OCI-LY7 (cell line): ENCODE measurements at regions not wholly inside any gene's neighbourhood (a gene's known extent, or its start where the extent isn't known, plus 50 kb on each side); places are given as distances from the start of the nearest gene placed in this dataset.

ENCODE experiments used
- BruUV-seq: library from RNA; stranded (reverse); fragments of 400-500 nt; replicated peaks from 2 replicates; lab custom pipeline; 2021; lab: Mats Ljungman, UMichigan
- CTCF ChIA-PET: fragments of 300-600 bp; sonication (Branson Sonifier 250); formaldehyde crosslinking; loops from one replicate; lab custom pipeline; 2022; ENCODE audit warnings: antibody characterized with exemption; ENCODE audit not compliant: unreplicated experiment; lab: Charles Lee
- POLR2A ChIA-PET: fragments of 300-600 bp; sonication (Branson Sonifier 250); formaldehyde crosslinking; loops from one replicate; lab custom pipeline; 2022; ENCODE audit warnings: antibody characterized with exemption; lab: Charles Lee
- DNase-seq: peaks from one replicate; pipeline ENCODE4 v3.0.0-alpha.2; 2015; ENCODE audit warnings: low spot score
- H2AFZ ChIP-seq: fragments of 200-600 bp; sonication (generic), shearing (Covaris generic); 2 replicates; pipeline ENCODE4 v1.6.1; 2014; ENCODE audit warnings: mild to moderate bottlenecking, antibody characterized with exemption, low read length, moderate library complexity
- H3K27ac ChIP-seq: fragments of 200-600 bp; sonication (generic); 2 replicates; pipeline ENCODE4 v1.5.1; 2014; ENCODE audit warnings: mixed run types, low read depth, mild to moderate bottlenecking, moderate library complexity, low read length, inconsistent platforms; ENCODE audit not compliant: poor library complexity, severe bottlenecking
- H3K36me3 ChIP-seq: fragments of 200-600 bp; sonication (generic); 2 replicates; pipeline ENCODE4 v1.6.1; 2014; ENCODE audit warnings: mild to moderate bottlenecking, antibody characterized with exemption, low read length, moderate library complexity, mixed read lengths; ENCODE audit not compliant: insufficient read depth
- H3K4me1 ChIP-seq: fragments of 200-600 bp; sonication (generic); 2 replicates; pipeline ENCODE4 v1.5.1; 2014; ENCODE audit warnings: mild to moderate bottlenecking, low read length; ENCODE audit not compliant: insufficient read depth, poor library complexity, severe bottlenecking
- H3K4me2 ChIP-seq: fragments of 200-600 bp; sonication (generic); 2 replicates; pipeline ENCODE4 v1.6.1; 2014; ENCODE audit warnings: mild to moderate bottlenecking, low read length
- H3K4me3 ChIP-seq: fragments of 200-600 bp; sonication (generic); 2 replicates; pipeline ENCODE4 v1.5.1; 2014; ENCODE audit warnings: mild to moderate bottlenecking, low read depth, low read length; ENCODE audit not compliant: poor library complexity, severe bottlenecking
- H3K79me2 ChIP-seq: fragments of 200-600 bp; sonication (generic); 2 replicates; pipeline ENCODE4 v1.6.1; 2016; ENCODE audit warnings: low read depth, mild to moderate bottlenecking, low read length, moderate library complexity, mixed read lengths; ENCODE audit not compliant: insufficient read depth
- H3K9me2 ChIP-seq: fragments of 200-600 bp; sonication (generic); 2 replicates; pipeline ENCODE4 v1.6.1; 2016; ENCODE audit warnings: mild to moderate bottlenecking, low read length, mixed read lengths; ENCODE audit not compliant: insufficient read depth
- H3K9me3 ChIP-seq: fragments of 200-600 bp; sonication (generic); 2 replicates; pipeline ENCODE4 v1.6.1; 2014; ENCODE audit warnings: mild to moderate bottlenecking, mixed run types, low read length, mixed read lengths
- H4K20me1 ChIP-seq: fragments of 200-600 bp; sonication (generic); 2 replicates; pipeline ENCODE4 v1.6.1; 2014; ENCODE audit warnings: mild to moderate bottlenecking, antibody characterized with exemption, low read length, moderate library complexity, mixed read lengths; ENCODE audit not compliant: insufficient read depth
- EZH2phosphoT487 ChIP-seq: fragments of 200-600 bp; sonication (generic); IDR thresholded peaks from 2 replicates; pipeline ENCODE4 v1.6.1; 2018; ENCODE audit warnings: low read depth, borderline replicate concordance, mild to moderate bottlenecking, mixed run types, antibody characterized with exemption, low read length, moderate library complexity, mixed read lengths
- intact Hi-C: fragments of 100-400 bp; cut with micrococcal nuclease; formaldehyde crosslinking; loops from one replicate; pipeline ENCODE4 v1.10.0; 2022; ENCODE audit not compliant: unreplicated experiment
- TF ChIP-seq, protein P1 (sequence below): fragments of 200-600 bp; sonication (generic); conservative IDR thresholded peaks from 2 replicates; pipeline ENCODE4 v1.5.1; 2014; ENCODE audit warnings: mild to moderate bottlenecking, antibody characterized with exemption, low read length, moderate library complexity, mixed read lengths

DNA sequence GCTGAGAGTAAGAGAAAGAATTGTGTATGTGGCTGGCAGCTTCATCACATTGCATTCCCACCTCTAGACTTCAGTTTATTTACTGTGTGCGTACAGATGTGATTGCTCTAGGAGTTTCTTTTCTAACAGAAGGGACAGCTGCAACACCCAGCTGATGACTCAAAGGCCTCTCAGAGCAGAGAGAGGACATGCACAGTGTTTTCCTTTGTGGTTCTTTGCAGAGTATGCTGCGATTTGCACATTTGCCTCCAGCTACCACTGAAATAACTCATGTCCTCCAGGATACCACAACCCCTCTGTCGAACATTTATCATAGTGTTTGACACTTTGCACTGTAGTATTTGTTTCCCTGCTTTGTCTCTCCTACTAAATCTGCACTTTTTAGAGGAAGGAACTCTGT, 294.1 kb downstream of the STIM2 start:
- H3K4me3 ChIP-seq: no peak overlapping the region
- no peak overlapping the region for H2AFZ ChIP-seq
- H3K9me3 ChIP-seq: no peaks in the 10 kb centered on the region
- TF ChIP-seq, protein P1, sequence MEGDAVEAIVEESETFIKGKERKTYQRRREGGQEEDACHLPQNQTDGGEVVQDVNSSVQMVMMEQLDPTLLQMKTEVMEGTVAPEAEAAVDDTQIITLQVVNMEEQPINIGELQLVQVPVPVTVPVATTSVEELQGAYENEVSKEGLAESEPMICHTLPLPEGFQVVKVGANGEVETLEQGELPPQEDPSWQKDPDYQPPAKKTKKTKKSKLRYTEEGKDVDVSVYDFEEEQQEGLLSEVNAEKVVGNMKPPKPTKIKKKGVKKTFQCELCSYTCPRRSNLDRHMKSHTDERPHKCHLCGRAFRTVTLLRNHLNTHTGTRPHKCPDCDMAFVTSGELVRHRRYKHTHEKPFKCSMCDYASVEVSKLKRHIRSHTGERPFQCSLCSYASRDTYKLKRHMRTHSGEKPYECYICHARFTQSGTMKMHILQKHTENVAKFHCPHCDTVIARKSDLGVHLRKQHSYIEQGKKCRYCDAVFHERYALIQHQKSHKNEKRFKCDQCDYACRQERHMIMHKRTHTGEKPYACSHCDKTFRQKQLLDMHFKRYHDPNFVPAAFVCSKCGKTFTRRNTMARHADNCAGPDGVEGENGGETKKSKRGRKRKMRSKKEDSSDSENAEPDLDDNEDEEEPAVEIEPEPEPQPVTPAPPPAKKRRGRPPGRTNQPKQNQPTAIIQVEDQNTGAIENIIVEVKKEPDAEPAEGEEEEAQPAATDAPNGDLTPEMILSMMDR: no peak
- no peak for TF ChIP-seq EZH2phosphoT487
- DNase-seq: no peak
- no peaks in the 10 kb centered on the region for H3K4me1 ChIP-seq
- H3K27ac ChIP-seq: no peak overlapping the region
- H4K20me1 ChIP-seq: no peaks in the 10 kb centered on the region
- no peaks in the 10 kb centered on the region for H3K79me2 ChIP-seq
- intact Hi-C loops: no loop called here
- no TSS peak for BruUV-seq
- POLR2A ChIA-PET: interaction anchor here (0.6 kb wide), 1 partner anchor 952 kb away, joined by 3 read pairs; no protein-coding TSS in a partner anchor
- CTCF ChIA-PET: no interaction called here
- H3K4me2 ChIP-seq: no peak overlapping the region
- no peaks in the 10 kb centered on the region for H3K36me3 ChIP-seq
- no peaks in the 10 kb centered on the region for H3K9me2 ChIP-seq

DNA sequence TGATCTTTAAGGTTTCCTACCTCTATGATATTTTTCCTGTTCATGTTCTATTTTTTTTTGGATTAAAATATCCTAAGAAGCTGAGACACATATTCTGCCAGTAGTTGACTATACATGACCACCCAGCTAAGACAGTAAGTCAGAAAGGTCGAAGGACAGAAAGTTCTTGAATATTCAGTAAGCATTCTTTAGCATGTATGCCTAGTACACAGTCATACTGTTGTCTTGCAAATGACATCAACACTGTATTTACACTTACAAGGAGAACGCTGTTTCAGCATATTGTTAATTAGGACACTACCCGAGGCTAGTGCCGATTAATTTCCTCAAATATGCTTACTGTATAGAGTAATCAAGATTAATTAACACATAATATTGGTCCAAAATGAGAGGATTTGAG, 300.6 kb downstream of the STIM2 start:
- intact Hi-C loops: no loop called here
- DNase-seq: no peak
- BruUV-seq: no TSS peak
- no peaks in the 10 kb centered on the region for H3K4me1 ChIP-seq
- H2AFZ ChIP-seq: no peak overlapping the region
- ChIA-PET POLR2A (no interaction called here), CTCF (no interaction called here)
- H3K36me3 ChIP-seq: no peaks in the 10 kb centered on the region
- H3K4me3 ChIP-seq: no peak overlapping the region
- no peaks in the 10 kb centered on the region for H3K9me2 ChIP-seq
- no peaks in the 10 kb centered on the region for H3K9me3 ChIP-seq
- no peaks in the 10 kb centered on the region for H4K20me1 ChIP-seq
- no peak overlapping the region for H3K4me2 ChIP-seq
- H3K27ac ChIP-seq: no peak overlapping the region
- TF ChIP-seq EZH2phosphoT487: no peak
- TF ChIP-seq, protein P1: no peak
- no peaks in the 10 kb centered on the region for H3K79me2 ChIP-seq

DNA sequence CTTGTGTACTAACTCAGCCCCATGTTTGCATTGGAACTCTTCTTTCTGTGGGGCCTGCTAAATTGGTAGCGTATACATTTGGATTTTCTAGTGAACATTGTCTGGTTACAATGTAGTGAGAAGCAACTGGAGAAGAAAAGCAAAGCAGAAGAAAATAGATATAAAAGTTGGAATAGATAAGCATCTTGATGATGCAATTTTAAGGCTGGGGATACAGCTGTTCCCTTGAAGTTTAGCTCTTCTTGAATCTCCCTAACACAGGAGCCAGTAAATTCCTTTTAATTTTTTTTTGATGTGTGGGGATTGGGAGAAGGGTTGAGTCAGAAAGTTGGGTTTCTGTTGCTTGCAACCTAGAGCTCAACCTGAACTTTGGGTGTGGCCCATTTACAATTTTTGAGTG, 308.1 kb downstream of the STIM2 start:
- ChIA-PET POLR2A (interaction anchor here (0.6 kb wide), 1 partner anchor 1125 kb away, joined by 3 read pairs; no protein-coding TSS in a partner anchor), CTCF (no interaction called here)
- intact Hi-C loops: no loop called here
- Histone ChIP-seq H3K9me3 (no peaks in the 10 kb centered on the region), H3K4me1 (no peaks in the 10 kb centered on the region), H3K9me2 (no peaks in the 10 kb centered on the region), H3K4me2 (no peak overlapping the region), H3K4me3 (no peak overlapping the region), H3K79me2 (no peaks in the 10 kb centered on the region), H4K20me1 (no peaks in the 10 kb centered on the region), H2AFZ (no peak overlapping the region), H3K27ac (no peak overlapping the region), H3K36me3 (no peaks in the 10 kb centered on the region)
- no peak for TF ChIP-seq EZH2phosphoT487
- TF ChIP-seq, protein P1: no peak
- no TSS peak for BruUV-seq
- DNase-seq: no peak
